ENCODE measurements at regions not wholly inside any gene's neighbourhood (a gene's known extent, or its start where the extent isn't known, plus 50 kb on each side); places are given as distances from the start of the nearest gene placed in this dataset.

DNA sequence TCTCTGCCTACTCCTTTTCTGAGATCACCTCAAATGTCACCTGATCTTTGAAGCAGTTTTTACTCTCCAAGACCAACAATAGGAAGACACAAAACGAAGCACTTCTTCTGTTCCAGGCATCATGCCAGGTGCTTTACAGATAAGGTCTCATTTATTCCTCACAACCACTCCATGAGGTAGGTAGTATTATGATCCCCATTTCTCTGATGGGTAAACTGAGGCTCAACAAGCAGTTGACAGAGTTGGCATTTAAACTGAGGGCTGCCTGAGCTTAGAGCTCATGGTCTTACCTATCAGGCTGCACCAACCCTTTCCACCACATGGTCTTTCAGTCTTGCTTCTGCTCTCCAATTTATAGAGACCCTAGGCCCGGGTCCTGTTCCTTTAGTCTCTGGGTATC, 147.2 kb upstream of the JUN start:
- TF ChIP-seq, protein P1, sequence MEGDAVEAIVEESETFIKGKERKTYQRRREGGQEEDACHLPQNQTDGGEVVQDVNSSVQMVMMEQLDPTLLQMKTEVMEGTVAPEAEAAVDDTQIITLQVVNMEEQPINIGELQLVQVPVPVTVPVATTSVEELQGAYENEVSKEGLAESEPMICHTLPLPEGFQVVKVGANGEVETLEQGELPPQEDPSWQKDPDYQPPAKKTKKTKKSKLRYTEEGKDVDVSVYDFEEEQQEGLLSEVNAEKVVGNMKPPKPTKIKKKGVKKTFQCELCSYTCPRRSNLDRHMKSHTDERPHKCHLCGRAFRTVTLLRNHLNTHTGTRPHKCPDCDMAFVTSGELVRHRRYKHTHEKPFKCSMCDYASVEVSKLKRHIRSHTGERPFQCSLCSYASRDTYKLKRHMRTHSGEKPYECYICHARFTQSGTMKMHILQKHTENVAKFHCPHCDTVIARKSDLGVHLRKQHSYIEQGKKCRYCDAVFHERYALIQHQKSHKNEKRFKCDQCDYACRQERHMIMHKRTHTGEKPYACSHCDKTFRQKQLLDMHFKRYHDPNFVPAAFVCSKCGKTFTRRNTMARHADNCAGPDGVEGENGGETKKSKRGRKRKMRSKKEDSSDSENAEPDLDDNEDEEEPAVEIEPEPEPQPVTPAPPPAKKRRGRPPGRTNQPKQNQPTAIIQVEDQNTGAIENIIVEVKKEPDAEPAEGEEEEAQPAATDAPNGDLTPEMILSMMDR (IDR thresholded peaks at IDR 0.05) = no peak
- TF ChIP-seq EP300 (IDR thresholded peaks at IDR 0.05) = no peak
- no peak for TF ChIP-seq POLR2A (IDR thresholded peaks at IDR 0.05)
- no peak for TF ChIP-seq POLR2AphosphoS5 (IDR thresholded peaks at IDR 0.05)
